ENCODE measurements at regions not wholly inside any gene's neighbourhood (a gene's known extent, or its start where the extent isn't known, plus 50 kb on each side); places are given as distances from the start of the nearest gene placed in this dataset.

- TF ChIP-seq CTCF (IDR thresholded peaks at IDR 0.05): no peak
- Histone ChIP-seq H3K36me3 (no peaks in the 10 kb centered on the region), H3K9me3 (no peaks in the 10 kb centered on the region), H3K27me3 (no peaks in the 10 kb centered on the region), H3K27ac (no peak overlapping the region), H3K4me1 (no peaks in the 10 kb centered on the region), H3K4me3 (no peak overlapping the region)
- DNase-seq (no peak), ATAC-seq (no peak)
- intact Hi-C loops (cut with DNase I): no loop called here
Observed at GRCh38 chr7:30212701-30213111, 71.7 kb upstream of the ZNRF2 start.

- Histone ChIP-seq H3K4me3 (no peak overlapping the region), H3K36me3 (no peaks in the 10 kb centered on the region), H3K9me3 (no peaks in the 10 kb centered on the region), H3K4me1 (no peaks in the 10 kb centered on the region), H3K27me3 (no peaks in the 10 kb centered on the region), H3K27ac (no peak overlapping the region)
- intact Hi-C loops (cut with DNase I): no loop called here
- ATAC-seq (no peak), DNase-seq (no peak)
- TF ChIP-seq CTCF (IDR thresholded peaks at IDR 0.05): no peak
Observed at GRCh38 chr7:30213637-30214036, 70.8 kb upstream of the ZNRF2 start.

- no peak for TF ChIP-seq CTCF (IDR thresholded peaks at IDR 0.05)
- DNase-seq (no peak), ATAC-seq (no peak)
- no peaks in the 10 kb centered on the region for H3K4me1 ChIP-seq
- peaks cover 0 to 8% of the 10 kb centered on the region in 2 donors for H3K9me3 ChIP-seq
- no peaks in the 10 kb centered on the region for H3K27me3 ChIP-seq
- no peaks in the 10 kb centered on the region for H3K36me3 ChIP-seq
- no peak overlapping the region for H3K4me3 ChIP-seq
- H3K27ac ChIP-seq: no peak overlapping the region
- intact Hi-C loops (cut with DNase I): no loop called here
Observed at GRCh38 chr7:30214651-30215137, 69.7 kb upstream of the ZNRF2 start.

- no peak overlapping the region for H3K4me3 ChIP-seq
- no peaks in the 10 kb centered on the region for H3K27me3 ChIP-seq
- H3K27ac ChIP-seq: no peak overlapping the region
- ATAC-seq: no peak
- TF ChIP-seq CTCF (IDR thresholded peaks at IDR 0.05): no peak
- H3K9me3 ChIP-seq: peaks cover 0 to 12% of the 10 kb centered on the region in 2 donors
- intact Hi-C loops (cut with DNase I): no loop called here
- H3K4me1 ChIP-seq: peaks cover 16 to 36% of the 10 kb centered on the region in 2 donors
- no peak for DNase-seq
- H3K36me3 ChIP-seq: no peaks in the 10 kb centered on the region
Observed at GRCh38 chr7:30221764-30222163, 62.6 kb upstream of the ZNRF2 start.

GRCh38 chr7:30222515-30223215, 61.7 kb upstream of the ZNRF2 start:
- Histone ChIP-seq H3K9me3 (peaks cover 0 to 12% of the 10 kb centered on the region in 2 donors), H3K4me1 (peaks cover 20 to 42% of the 10 kb centered on the region in 2 donors), H3K4me3 (no peak overlapping the region), H3K27ac (no peak overlapping the region), H3K27me3 (no peaks in the 10 kb centered on the region), H3K36me3 (no peaks in the 10 kb centered on the region)
- no peak for ATAC-seq
- intact Hi-C loops (cut with DNase I): no loop called here
- TF ChIP-seq CTCF (IDR thresholded peaks at IDR 0.05): no peak
- no peak for DNase-seq
